Cardiac muscle cell (in vitro differentiated cells and primary cell): ENCODE measurements at regions not wholly inside any gene's neighbourhood (a gene's known extent, or its start where the extent isn't known, plus 50 kb on each side); places are given as distances from the start of the nearest gene placed in this dataset.

Source experiments
- DNase-seq, 2 donors: peaks; one replicate each; pipeline versions ENCODE4 v3.0.0 to v3.0.0-alpha.2; 2010 to 2017; ENCODE audit warnings: low read depth in 1 of 2, low spot score in 1 of 2
- H3K27ac ChIP-seq: fragments of 200-600 bp; sonication (generic); 2 replicates; pipeline ENCODE4 v1.5.1; 2016
- H3K27me3 ChIP-seq: fragments of 200-600 bp; sonication (generic); 2 replicates; pipeline ENCODE4 v1.6.0; 2016; ENCODE audit warnings: control low read depth
- H3K36me3 ChIP-seq: fragments of 200-600 bp; sonication (generic); 2 replicates; pipeline ENCODE4 v1.5.1; 2016; ENCODE audit warnings: control low read depth
- H3K4me1 ChIP-seq: fragments of 200-600 bp; sonication (generic); 2 replicates; pipeline ENCODE4 v1.8.1; 2017; ENCODE audit warnings: low read depth, mild to moderate bottlenecking, mixed run types
- H3K4me3 ChIP-seq: fragments of 200-600 bp; sonication (generic); 2 replicates; pipeline ENCODE4 v1.5.1; 2016; ENCODE audit warnings: mild to moderate bottlenecking
- H3K9me3 ChIP-seq: fragments of 200-600 bp; sonication (generic); 2 replicates; pipeline ENCODE4 v1.5.1; 2017; ENCODE audit warnings: low read depth, mild to moderate bottlenecking, control low read depth
- TF ChIP-seq, protein P1 (sequence below): IDR thresholded peaks from 2 replicates; pipeline ENCODE4 v1.5.1; 2012; ENCODE audit warnings: low read depth, mild to moderate bottlenecking, low read length

GRCh38 chr9:81474792-81475191 lies 214.6 kb downstream of the TLE1 start:
- Histone ChIP-seq H3K36me3 (no peaks in the 10 kb centered on the region), H3K4me3 (no peak overlapping the region), H3K27ac (no peak overlapping the region), H3K4me1 (no peaks in the 10 kb centered on the region), H3K27me3 (peaks cover 6% of the 10 kb centered on the region), H3K9me3 (no peaks in the 10 kb centered on the region)
- TF ChIP-seq, protein P1, sequence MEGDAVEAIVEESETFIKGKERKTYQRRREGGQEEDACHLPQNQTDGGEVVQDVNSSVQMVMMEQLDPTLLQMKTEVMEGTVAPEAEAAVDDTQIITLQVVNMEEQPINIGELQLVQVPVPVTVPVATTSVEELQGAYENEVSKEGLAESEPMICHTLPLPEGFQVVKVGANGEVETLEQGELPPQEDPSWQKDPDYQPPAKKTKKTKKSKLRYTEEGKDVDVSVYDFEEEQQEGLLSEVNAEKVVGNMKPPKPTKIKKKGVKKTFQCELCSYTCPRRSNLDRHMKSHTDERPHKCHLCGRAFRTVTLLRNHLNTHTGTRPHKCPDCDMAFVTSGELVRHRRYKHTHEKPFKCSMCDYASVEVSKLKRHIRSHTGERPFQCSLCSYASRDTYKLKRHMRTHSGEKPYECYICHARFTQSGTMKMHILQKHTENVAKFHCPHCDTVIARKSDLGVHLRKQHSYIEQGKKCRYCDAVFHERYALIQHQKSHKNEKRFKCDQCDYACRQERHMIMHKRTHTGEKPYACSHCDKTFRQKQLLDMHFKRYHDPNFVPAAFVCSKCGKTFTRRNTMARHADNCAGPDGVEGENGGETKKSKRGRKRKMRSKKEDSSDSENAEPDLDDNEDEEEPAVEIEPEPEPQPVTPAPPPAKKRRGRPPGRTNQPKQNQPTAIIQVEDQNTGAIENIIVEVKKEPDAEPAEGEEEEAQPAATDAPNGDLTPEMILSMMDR, result no peak
- DNase-seq, result no peak

DNA sequence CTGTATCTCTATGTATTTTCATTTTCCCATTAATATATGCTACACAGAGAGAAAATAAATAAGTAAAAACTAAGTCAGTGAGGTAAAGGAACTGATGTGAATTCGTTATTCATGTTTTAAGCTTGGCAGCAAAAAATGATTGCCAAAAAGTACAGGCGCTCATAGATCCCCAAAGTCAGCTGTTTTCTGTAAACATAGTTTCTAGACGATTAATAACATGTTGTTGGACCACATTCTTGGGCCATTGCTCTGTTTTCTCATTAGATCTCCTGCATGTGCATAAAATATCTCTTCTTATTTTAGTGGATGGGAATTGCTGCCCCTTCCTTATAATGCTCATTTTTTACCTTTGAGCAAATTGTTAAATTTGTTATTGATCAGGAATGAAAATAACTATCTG lies 215.2 kb downstream of the TLE1 start:
- no peak for DNase-seq
- no peaks in the 10 kb centered on the region for H3K4me1 ChIP-seq
- TF ChIP-seq, protein P1, result no peak
- H3K27me3 ChIP-seq, result peaks cover 12% of the 10 kb centered on the region
- H3K27ac ChIP-seq, result no peak overlapping the region
- no peaks in the 10 kb centered on the region for H3K9me3 ChIP-seq
- H3K4me3 ChIP-seq, result no peak overlapping the region
- H3K36me3 ChIP-seq, result no peaks in the 10 kb centered on the region

DNA sequence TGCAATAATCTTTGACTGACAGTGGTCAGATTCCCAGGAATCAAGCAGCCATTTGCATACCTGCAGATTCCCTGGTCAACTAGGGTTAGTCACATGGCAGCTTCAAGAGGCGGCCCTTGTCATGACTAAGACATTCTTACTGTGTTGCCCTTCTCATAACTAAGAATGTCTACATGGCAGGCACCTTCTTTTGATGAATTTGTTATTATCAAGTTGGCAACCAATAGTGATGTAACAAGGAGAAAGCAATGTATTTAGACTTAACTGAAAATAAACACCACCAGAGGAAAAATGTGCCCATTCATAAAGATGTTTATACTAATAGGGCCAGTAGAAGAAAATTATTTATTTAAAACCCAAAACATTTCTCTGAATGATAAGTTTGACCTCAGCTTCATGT lies 215.6 kb downstream of the TLE1 start:
- no peak for DNase-seq
- no peaks in the 10 kb centered on the region for H3K4me1 ChIP-seq
- H3K36me3 ChIP-seq, result no peaks in the 10 kb centered on the region
- H3K4me3 ChIP-seq, result no peak overlapping the region
- no peak overlapping the region for H3K27ac ChIP-seq
- H3K9me3 ChIP-seq, result no peaks in the 10 kb centered on the region
- H3K27me3 ChIP-seq, result peaks cover 12% of the 10 kb centered on the region
- TF ChIP-seq, protein P1, result no peak

DNA sequence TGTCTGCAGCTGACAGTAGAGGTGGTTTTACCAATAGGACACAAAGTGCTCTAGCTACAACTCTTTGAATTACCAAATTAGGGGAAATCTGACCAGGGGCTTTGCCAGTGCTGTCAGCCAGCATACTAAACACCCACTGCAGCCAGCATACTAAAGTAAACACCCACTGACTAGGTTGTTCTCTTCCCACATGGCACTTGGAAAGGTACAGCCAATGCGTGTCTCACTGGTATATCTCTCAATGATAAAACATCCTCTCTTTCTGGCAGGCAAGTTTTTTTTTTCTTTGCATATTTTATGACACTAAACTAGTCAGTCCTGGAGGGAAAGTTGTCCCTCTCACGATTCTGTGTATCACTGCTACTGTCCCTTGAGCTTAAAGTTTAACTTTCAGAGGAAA lies 216.1 kb downstream of the TLE1 start:
- TF ChIP-seq, protein P1, result no peak
- Histone ChIP-seq H3K4me3 (no peak overlapping the region), H3K27me3 (peaks cover 15% of the 10 kb centered on the region), H3K27ac (no peak overlapping the region), H3K4me1 (no peaks in the 10 kb centered on the region), H3K36me3 (no peaks in the 10 kb centered on the region), H3K9me3 (no peaks in the 10 kb centered on the region)
- DNase-seq, result no peak

- Histone ChIP-seq H3K4me3 (no peak overlapping the region), H3K27ac (no peak overlapping the region), H3K36me3 (no peaks in the 10 kb centered on the region), H3K27me3 (peaks cover 17% of the 10 kb centered on the region), H3K9me3 (no peaks in the 10 kb centered on the region), H3K4me1 (no peaks in the 10 kb centered on the region)
- TF ChIP-seq, protein P1, result no peak
- DNase-seq, result no peak
These were observed 216.6 kb downstream of the TLE1 start for GRCh38 chr9:81472701-81473100.

DNA sequence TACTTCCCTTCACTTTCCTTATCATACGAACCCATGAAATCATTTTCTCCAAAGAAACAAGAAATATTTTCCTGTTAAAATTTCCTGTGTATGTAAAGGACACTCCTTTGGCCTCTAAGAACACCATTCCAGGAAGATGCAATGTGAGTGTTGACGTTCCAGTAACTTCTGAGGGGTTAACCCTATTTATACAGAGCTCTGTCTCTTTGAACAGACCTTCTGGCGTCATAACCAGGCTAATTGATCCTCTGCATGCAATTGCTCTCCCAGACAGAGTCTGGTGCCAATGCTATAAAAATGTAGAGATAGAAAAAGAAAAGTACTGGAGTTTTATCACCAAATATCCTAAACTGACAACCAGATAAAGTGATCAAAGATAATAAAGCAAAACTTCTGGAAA lies 218.5 kb downstream of the TLE1 start:
- TF ChIP-seq, protein P1, result no peak
- H3K9me3 ChIP-seq, result no peaks in the 10 kb centered on the region
- no peaks in the 10 kb centered on the region for H3K36me3 ChIP-seq
- no peak for DNase-seq
- no peaks in the 10 kb centered on the region for H3K4me1 ChIP-seq
- H3K4me3 ChIP-seq, result no peak overlapping the region
- peaks cover 24% of the 10 kb centered on the region for H3K27me3 ChIP-seq
- H3K27ac ChIP-seq, result no peak overlapping the region
